CD4-positive, alpha-beta T cell treated with Interferon alpha-2 for 1 hour (primary cell): ENCODE measurements at regions not wholly inside any gene's neighbourhood (a gene's known extent, or its start where the extent isn't known, plus 50 kb on each side); places are given as distances from the start of the nearest gene placed in this dataset.
"Not testable (repeated sequence)": the region's sequence is repeated elsewhere in the genome, so short reads cannot be mapped to it uniquely, and the experiment has no call there.

ENCODE experiments used
- DNase-seq, 2 donors: peaks; one replicate each; pipeline ENCODE4 v3.0.0-alpha.2; 2020 to 2022

- DNase-seq, result no peak
These were observed 84.1 kb upstream of the ASB18 start for GRCh38 chr2:236348279-236348678.

DNA sequence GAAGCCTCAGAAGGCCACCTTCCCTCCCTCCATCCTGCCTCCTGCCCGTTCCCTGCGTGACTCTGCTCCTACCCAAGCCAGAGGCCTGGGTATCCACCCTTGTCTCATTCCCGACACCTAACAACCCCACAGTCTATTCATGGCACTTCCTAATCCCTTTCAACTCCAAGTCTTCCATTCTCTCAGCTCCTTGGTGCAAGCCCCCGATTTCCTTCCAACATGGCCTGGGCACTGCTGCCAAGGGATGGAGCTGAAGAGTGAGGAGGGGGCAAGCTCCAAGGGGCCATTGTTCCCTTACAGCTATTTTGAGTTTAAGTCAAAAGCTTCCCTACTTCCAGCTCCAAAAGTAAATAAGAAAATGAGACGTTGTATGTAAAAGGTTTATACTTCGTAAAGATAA is 84.8 kb upstream of the ASB18 start:
- DNase-seq, result no peak

GRCh38 chr2:236350426-236350825 is 86.2 kb upstream of the ASB18 start:
- DNase-seq, result no peak

DNA sequence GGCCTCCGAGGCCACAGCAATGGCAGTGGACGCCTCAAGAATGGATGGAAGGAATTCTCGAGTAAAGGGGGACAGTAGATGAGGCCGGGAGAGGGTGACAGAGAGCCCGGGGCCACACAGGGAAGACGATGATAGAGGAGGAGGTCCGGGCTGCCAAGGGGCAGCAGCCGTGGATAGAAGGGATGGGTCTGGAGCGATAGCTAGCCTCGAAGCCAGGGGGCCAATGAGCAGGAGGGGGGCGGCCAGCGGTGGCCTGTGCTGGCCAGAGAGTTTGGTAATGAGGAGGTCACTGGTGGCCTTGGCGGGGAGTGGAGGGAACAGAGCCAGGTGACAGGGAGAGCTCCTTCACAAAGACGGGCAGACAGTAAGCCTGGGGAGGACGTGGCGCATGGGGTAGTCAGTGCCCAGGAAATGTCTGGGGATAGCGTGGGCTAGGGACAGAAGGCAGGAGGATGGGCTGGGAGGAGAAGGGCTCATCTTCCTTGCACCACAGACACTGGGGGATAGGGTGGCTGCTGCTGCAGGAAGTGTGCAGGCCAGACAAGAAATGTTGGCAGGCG is 87.8 kb upstream of the ASB18 start:
- DNase-seq, result no peak

- DNase-seq, result peak in 1 of 2 donors; percentile 61
These were observed 88.8 kb upstream of the ASB18 start for GRCh38 chr2:236352761-236353593.

DNA sequence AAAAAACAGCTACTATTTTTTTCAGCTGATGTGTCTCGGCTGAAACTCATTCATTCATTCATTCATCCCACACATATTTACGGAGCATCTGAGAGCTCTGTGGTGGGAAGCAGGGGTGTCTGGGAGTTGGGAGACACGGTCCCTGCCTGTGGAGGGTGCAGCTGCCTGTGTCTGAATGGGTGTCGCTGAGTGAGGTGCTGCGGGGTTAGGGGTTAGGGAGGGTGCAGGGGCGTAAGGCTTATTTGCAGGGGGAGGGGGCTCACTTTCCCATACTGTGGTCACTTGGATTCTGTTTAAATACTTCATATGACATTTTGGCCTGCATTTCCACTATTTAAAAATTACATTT is 89.4 kb upstream of the ASB18 start:
- DNase-seq, result no peak

- no peak for DNase-seq
These were observed 90.1 kb upstream of the ASB18 start for GRCh38 chr2:236354056-236354940.

GRCh38 chr2:236354973-236355595 is 90.9 kb upstream of the ASB18 start:
- no peak for DNase-seq

DNA sequence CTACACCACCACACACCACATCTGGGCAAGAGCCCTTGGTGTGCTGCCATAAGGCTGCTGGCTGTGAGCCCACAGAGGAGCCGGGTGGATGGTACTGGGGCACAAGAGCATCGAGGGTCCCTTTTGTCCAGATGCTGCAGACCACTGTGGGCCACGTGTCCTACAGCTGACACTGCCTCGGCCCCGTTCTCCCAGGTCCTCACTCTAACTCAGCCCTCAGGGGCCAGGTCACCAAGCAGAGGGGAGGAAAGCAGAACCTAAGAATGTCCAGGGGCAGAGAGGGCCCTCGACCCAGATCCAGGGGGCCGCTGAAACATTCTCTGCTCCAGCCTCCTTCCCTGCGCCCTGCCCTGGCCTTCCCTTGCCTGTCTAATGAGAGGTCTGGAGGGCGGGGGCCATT is 91.7 kb upstream of the ASB18 start:
- DNase-seq, result no peak

- not testable (repeated sequence) for DNase-seq
These were observed 92.1 kb upstream of the ASB18 start for GRCh38 chr2:236356321-236356720.

GRCh38 chr2:236358482-236358881 is 94.3 kb upstream of the ASB18 start:
- not testable (repeated sequence) for DNase-seq

DNA sequence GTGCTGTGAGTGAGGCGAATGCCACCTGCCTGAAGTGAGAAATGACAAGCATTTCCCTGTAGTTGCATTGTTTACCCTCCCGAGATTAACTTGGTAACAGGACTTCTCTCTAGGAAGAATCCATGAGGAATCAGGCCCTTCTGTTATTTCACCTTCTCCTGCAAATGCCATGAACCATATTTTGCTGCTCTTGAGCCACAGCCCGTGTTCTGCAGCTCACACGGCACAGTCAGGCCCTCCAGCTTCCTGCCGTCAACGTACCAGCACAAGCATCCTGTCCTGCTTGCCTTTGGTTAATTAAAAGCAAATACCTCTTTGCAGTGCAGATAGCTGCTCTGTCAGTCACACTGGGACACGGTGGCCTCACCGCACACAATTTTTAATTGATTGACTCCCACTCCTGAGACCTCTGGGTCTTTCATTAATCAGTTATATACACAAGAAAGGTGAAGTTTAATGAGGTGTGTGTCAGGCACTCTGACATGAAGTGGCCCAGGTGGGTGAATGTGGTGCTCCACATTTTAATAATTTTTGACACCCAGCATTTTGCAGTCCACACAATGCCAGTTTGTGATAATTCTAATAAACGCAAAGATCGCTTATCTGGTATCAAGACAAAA is 95.3 kb upstream of the ASB18 start:
- DNase-seq, result peak in 1 of 2 donors; percentile 8

GRCh38 chr2:236360496-236360895 is 96.3 kb upstream of the ASB18 start:
- no peak for DNase-seq

GRCh38 chr2:236363711-236364277 is 99.6 kb upstream of the ASB18 start:
- no peak for DNase-seq

- DNase-seq, result no peak
These were observed 101.2 kb upstream of the ASB18 start for GRCh38 chr2:236365258-236366048.

DNA sequence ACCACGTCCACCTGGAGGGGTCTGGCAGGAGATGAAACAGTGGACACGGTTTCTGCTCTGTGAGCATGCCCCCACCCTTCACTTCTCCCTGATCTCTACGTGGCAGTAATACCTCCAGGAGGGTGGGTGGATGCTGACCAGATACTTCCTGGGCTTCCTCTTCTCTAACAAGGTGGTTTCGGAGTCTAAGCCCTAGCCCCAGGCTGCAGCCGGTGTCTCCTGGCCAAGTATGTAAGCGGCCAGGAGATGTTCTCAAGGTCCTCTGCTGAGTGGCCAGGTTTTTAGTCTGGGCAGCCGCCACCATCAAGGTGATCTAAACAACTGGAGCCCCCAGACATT is 101.8 kb upstream of the ASB18 start:
- no peak for DNase-seq

DNA sequence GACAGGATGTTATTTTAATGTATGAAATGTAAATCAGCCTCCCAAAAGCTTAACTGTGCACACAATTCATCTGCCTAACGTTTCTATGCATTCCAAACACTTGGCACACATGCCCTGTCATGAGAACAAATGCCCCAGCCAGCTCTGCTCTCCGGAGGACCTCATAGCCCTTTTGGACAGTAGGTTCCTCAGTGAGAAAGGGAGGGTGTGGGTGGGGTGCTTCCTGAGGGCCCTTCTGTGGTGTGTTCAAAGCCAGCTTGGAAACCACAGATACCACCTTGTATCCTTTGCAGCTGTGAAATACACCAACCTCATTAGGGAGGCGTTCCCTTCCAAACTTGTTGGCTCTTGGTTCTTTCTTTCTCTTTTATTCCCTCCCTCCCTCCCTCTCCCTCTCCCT is 102.2 kb upstream of the ASB18 start:
- DNase-seq, result peak; percentile 21 to 60

DNA sequence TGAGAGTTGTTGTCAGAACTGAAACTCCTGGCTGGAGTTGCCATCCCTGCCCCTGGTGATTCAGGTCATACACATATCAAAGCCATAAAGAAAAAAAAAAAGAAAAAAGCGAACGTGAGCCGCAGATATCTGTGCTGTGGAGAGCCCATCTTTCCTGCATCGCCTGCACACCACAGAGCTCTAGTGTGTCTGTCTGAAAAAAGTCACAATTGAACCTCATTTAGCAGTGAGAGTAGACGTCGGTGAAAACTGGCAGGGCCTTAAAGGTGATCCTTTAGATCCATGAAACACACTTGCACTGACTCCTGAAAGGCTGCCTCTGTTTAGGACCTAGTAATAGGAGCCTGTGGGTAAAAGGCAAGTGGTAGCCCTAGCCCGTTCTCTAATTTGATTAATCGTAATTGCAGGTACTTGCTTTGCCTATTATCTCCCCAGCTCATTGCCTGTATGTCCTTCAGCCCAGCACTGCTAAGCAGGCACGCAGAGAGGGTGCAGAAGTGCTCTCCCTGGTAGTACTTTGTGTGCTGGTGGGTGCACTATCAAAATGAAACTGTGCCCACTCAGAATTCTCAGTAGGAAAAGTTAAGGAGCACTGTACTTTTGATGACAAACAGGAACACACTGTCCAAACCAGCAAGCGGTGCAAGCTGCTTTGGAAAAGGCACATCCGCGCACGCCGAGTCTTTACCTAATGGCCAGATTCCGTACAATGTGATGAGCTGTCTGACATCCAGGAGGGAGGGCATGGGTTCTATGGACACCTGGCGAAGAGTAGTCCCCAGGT is 103.5 kb upstream of the ASB18 start:
- no peak for DNase-seq

- DNase-seq, result no peak
These were observed 105.5 kb upstream of the ASB18 start for GRCh38 chr2:236369661-236370062.

DNA sequence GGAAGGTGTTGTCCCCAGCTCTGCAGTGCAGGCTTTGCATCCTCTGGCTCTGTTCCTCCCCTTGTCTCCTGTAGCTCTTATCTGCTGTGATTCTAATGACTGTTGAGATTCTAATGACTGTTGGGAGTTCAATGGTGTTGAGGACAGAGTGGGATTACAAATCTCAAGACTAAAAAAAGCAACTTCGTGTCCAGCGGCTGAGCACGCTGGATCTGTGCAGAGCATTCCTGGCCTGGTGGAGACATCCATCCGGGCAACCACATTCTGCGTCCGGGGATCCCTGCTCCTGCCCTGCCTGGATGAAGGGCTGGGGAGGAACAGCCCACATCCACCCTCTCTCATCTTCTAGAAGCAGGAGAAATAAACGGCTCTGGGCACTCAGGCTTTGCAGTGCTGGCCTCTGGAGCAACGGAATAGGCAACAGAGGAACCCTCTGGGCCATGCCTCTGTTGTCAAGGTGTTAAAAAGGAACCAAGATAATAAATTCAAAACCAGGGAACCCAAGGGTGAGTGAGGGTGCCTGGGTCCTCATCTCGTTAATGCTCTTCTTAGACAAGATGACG is 106.7 kb upstream of the ASB18 start:
- DNase-seq, result no peak
